Calu3 (cell line): ENCODE measurements at regions not wholly inside any gene's neighbourhood (a gene's known extent, or its start where the extent isn't known, plus 50 kb on each side); places are given as distances from the start of the nearest gene placed in this dataset.

ENCODE experiments used
- BruUV-seq: library from RNA; stranded (reverse); fragments of 400-500 nt; replicated peaks from 2 replicates; lab custom pipeline; 2021; lab: Mats Ljungman, UMichigan
- CTCF ChIA-PET: fragments of 300-600 bp; sonication (Branson Sonifier 250); formaldehyde crosslinking; loops from one replicate; lab custom pipeline; 2022; ENCODE audit warnings: antibody characterized with exemption; lab: Charles Lee
- DNase-seq: peaks from one replicate; pipeline ENCODE4 v3.0.0; 2022
- H3K27ac Mint-ChIP-seq: one replicate; pipeline ENCODE4 v1.8.0; 2022; ENCODE audit warnings: mixed read lengths; ENCODE audit not compliant: unreplicated experiment
- H3K27me3 Mint-ChIP-seq: one replicate; pipeline ENCODE4 v1.8.0; 2022; ENCODE audit warnings: mixed read lengths; ENCODE audit not compliant: unreplicated experiment
- H3K36me3 Mint-ChIP-seq: one replicate; pipeline ENCODE4 v1.8.0; 2022; ENCODE audit warnings: mild to moderate bottlenecking, moderate library complexity, mixed read lengths; ENCODE audit not compliant: insufficient read depth, unreplicated experiment
- H3K4me1 Mint-ChIP-seq: one replicate; pipeline ENCODE4 v1.8.0; 2022; ENCODE audit warnings: mild to moderate bottlenecking, low read depth, mixed read lengths; ENCODE audit not compliant: unreplicated experiment
- H3K4me3 Mint-ChIP-seq: one replicate; pipeline ENCODE4 v1.8.0; 2022; ENCODE audit warnings: mild to moderate bottlenecking, low read depth, moderate library complexity, mixed read lengths; ENCODE audit not compliant: unreplicated experiment
- H3K9me3 Mint-ChIP-seq: one replicate; pipeline ENCODE4 v1.8.0; 2022; ENCODE audit warnings: low read depth, mixed read lengths; ENCODE audit not compliant: unreplicated experiment
- intact Hi-C: fragments of 100-400 bp; cut with micrococcal nuclease; formaldehyde crosslinking; loops from one replicate; pipeline ENCODE4 v1.10.0; 2022; ENCODE audit not compliant: unreplicated experiment
- TF ChIP-seq, protein P1 (sequence below): fragments of 200-600 bp; IDR thresholded peaks from one replicate; pipeline ENCODE4 v1.8.0; 2022; ENCODE audit warnings: antibody characterized with exemption; ENCODE audit not compliant: unreplicated experiment

DNA sequence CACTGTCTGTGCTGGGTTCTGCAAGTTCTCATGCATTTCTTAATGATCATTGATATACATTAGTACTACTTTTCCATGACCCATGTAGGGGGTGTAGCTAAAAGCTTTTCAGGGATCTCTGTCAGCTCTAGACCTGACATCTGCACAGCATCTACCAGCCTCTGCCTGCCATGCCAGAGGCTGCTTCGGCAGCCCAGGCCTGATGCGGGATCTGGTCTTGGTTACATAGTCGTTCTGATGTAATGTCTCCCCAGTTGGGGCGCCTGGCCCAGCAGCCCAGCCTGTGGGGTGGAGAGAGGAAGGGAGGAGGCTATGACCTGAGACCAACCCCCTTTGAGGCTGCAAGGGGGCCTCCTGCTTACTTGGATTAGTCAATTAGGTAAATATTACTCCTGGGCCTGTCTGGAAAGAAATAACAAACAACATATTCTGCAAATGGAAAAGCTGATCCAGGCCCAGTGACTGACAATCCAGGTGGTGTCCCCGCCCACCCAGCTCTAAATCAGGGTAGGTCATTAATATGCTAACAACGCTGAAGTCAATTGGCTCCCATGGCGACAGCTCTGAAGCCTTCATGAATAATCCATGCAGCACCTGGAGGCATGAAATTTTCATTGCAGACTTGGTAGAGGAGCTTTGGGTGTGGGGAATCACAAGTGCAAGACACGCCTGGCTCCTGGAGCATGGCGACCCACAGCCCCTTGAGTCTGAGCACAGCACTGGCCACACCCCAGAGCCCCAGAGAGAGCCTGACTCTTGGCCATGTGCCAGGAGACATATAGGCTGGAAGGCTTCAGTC, 575.3 kb downstream of the CMPK2 start:
- no peak for DNase-seq
- Mint-ChIP-seq H3K4me3 (no peak overlapping the region), H3K27ac (no peak overlapping the region), H3K9me3 (peaks cover 5% of the 10 kb centered on the region), H3K27me3 (no peaks in the 10 kb centered on the region), H3K4me1 (no peaks in the 10 kb centered on the region), H3K36me3 (peaks cover 5% of the 10 kb centered on the region)
- intact Hi-C loops = no loop called here
- TF ChIP-seq, protein P1, sequence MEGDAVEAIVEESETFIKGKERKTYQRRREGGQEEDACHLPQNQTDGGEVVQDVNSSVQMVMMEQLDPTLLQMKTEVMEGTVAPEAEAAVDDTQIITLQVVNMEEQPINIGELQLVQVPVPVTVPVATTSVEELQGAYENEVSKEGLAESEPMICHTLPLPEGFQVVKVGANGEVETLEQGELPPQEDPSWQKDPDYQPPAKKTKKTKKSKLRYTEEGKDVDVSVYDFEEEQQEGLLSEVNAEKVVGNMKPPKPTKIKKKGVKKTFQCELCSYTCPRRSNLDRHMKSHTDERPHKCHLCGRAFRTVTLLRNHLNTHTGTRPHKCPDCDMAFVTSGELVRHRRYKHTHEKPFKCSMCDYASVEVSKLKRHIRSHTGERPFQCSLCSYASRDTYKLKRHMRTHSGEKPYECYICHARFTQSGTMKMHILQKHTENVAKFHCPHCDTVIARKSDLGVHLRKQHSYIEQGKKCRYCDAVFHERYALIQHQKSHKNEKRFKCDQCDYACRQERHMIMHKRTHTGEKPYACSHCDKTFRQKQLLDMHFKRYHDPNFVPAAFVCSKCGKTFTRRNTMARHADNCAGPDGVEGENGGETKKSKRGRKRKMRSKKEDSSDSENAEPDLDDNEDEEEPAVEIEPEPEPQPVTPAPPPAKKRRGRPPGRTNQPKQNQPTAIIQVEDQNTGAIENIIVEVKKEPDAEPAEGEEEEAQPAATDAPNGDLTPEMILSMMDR = no peak
- BruUV-seq = no TSS peak
- CTCF ChIA-PET = no interaction called here

DNA sequence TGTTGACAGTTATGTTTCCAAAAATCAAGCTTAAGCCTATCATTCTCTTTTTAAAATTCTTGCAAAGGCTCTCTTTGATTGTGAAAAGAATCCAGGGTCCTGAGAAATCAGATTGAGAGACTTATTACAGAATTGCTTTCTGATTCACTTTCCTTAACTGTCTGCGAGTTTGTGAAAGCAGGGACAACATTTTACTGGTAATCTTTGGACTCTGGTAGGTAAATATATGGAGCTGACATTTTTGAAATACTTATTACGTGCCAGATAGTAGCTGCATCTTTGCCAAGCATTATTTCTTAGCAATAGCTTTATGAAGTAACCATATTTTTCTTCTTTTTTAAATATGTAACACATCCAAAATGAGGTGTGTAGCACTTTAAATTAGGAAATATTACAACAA, 570.9 kb downstream of the CMPK2 start:
- Mint-ChIP-seq H3K4me1 (no peaks in the 10 kb centered on the region), H3K36me3 (peaks cover 5% of the 10 kb centered on the region), H3K4me3 (no peak overlapping the region), H3K9me3 (peaks cover 2% of the 10 kb centered on the region), H3K27me3 (no peaks in the 10 kb centered on the region), H3K27ac (no peak overlapping the region)
- TF ChIP-seq, protein P1 = no peak
- CTCF ChIA-PET = no interaction called here
- no peak for DNase-seq
- BruUV-seq = no TSS peak
- intact Hi-C loops = no loop called here

DNA sequence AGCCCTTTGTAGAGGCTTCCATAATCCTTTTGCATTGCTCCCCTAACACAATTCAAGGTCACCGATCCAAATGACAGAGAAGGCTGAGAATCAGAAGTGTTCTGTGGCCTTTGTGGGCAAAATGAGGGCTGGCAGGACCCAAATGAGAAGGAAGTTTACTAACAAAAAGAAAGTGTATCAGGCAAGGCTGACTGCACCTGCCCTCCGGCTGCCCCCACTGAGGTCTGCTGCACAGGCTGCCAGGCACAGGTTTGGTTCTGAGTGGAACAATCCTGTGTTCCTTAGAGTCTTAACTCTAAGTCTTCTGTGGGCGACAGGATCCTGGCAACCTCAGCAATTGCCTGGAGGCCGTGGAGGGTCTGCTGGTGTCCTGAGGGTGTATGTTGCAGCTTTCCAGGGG, 568.5 kb downstream of the CMPK2 start:
- Mint-ChIP-seq H3K9me3 (no peaks in the 10 kb centered on the region), H3K36me3 (peaks cover 5% of the 10 kb centered on the region), H3K4me1 (no peaks in the 10 kb centered on the region), H3K27ac (no peak overlapping the region), H3K27me3 (no peaks in the 10 kb centered on the region), H3K4me3 (no peak overlapping the region)
- BruUV-seq = no TSS peak
- intact Hi-C loops = no loop called here
- TF ChIP-seq, protein P1 = no peak
- CTCF ChIA-PET = no interaction called here
- DNase-seq = no peak

DNA sequence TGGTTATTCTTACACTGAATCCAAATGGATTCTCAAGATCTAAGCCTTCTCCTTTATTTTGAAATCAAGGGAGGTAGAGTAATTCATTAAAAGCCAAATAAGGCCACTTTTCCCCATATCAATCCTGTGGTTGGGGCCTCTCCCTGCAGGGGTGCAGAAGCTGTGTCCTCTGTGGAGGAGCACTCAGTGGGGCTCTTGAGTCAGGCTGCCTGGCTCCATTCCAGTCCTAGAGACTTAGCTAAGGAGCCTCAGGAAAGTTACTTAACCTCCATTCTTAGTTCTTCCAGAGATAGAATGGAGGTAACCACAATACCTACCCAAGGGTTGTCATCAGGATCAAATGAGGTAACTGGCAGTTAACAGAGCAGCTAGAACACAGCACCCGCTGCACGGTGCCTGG, 564.3 kb downstream of the CMPK2 start:
- intact Hi-C loops = no loop called here
- Mint-ChIP-seq H3K9me3 (peaks cover 2% of the 10 kb centered on the region), H3K4me1 (no peaks in the 10 kb centered on the region), H3K27ac (no peak overlapping the region), H3K4me3 (no peak overlapping the region), H3K36me3 (no peaks in the 10 kb centered on the region), H3K27me3 (no peaks in the 10 kb centered on the region)
- DNase-seq = no peak
- TF ChIP-seq, protein P1 = no peak
- BruUV-seq = no TSS peak
- CTCF ChIA-PET = no interaction called here
